Nephron (organoid): ENCODE measurements at regions not wholly inside any gene's neighbourhood (a gene's known extent, or its start where the extent isn't known, plus 50 kb on each side); places are given as distances from the start of the nearest gene placed in this dataset.
"Not testable (repeated sequence)": the region's sequence is repeated elsewhere in the genome, so short reads cannot be mapped to it uniquely, and the experiment has no call there.

ENCODE experiments used
- H3K27ac Mint-ChIP-seq, 3 experiments: 2 replicates each; pipeline ENCODE4 v1.8.0; 2020; ENCODE audit warnings: mixed read lengths in 3 of 3, mild to moderate bottlenecking in 2 of 3, moderate library complexity in 1 of 3
- H3K27me3 Mint-ChIP-seq: 2 replicates; pipeline ENCODE4 v1.8.0; 2021; ENCODE audit warnings: low read depth, mild to moderate bottlenecking, moderate library complexity, mixed read lengths
- H3K36me3 Mint-ChIP-seq: 2 replicates; pipeline ENCODE4 v1.8.0; 2020; ENCODE audit warnings: low read depth, mixed read lengths
- H3K4me1 Mint-ChIP-seq: 2 replicates; pipeline ENCODE4 v1.8.0; 2020; ENCODE audit warnings: mixed read lengths
- H3K4me3 Mint-ChIP-seq, 3 experiments: 2 replicates each; pipeline ENCODE4 v1.8.0; 2020; ENCODE audit warnings: mild to moderate bottlenecking in 3 of 3, mixed read lengths in 3 of 3, moderate library complexity in 2 of 3
- H3K9me3 Mint-ChIP-seq: 2 replicates; pipeline ENCODE4 v1.8.0; 2020; ENCODE audit warnings: mixed read lengths
- TF ChIP-seq, protein P1 (sequence below), 3 experiments: fragments of 200-600 bp; sonication (generic); IDR thresholded peaks; one replicate each; pipeline ENCODE4 v1.5.0; 2021; ENCODE audit warnings: antibody characterized with exemption in 3 of 3; ENCODE audit not compliant: unreplicated experiment in 3 of 3

DNA sequence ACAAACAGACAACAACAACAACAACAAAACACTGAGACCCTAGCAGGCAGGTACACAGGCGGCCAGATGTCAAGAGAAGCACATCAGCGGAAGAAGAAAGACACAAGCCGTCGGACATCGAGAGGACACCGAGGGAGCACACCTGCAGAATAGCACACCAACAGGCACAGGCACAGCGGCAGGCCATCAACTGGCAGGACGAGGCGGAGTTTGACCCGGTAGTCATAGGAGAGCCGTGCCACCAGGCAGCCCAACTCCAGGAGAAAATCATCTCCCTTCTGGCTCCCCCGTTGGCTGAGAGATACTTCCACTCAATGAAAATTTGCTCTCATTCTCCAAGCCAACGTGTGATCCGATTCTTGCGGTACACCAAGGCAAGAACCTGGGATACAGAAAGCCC, 352.1 kb upstream of the IZUMO3 start:
- H3K4me3 Mint-ChIP-seq = no peak overlapping the region
- H3K4me1 Mint-ChIP-seq = no peaks in the 10 kb centered on the region
- TF ChIP-seq, protein P1, sequence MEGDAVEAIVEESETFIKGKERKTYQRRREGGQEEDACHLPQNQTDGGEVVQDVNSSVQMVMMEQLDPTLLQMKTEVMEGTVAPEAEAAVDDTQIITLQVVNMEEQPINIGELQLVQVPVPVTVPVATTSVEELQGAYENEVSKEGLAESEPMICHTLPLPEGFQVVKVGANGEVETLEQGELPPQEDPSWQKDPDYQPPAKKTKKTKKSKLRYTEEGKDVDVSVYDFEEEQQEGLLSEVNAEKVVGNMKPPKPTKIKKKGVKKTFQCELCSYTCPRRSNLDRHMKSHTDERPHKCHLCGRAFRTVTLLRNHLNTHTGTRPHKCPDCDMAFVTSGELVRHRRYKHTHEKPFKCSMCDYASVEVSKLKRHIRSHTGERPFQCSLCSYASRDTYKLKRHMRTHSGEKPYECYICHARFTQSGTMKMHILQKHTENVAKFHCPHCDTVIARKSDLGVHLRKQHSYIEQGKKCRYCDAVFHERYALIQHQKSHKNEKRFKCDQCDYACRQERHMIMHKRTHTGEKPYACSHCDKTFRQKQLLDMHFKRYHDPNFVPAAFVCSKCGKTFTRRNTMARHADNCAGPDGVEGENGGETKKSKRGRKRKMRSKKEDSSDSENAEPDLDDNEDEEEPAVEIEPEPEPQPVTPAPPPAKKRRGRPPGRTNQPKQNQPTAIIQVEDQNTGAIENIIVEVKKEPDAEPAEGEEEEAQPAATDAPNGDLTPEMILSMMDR (IDR thresholded peaks at IDR 0.05; ENCODE audit: unreplicated experiment in 3 of 3) = no peak
- H3K27me3 Mint-ChIP-seq = no peaks in the 10 kb centered on the region
- H3K9me3 Mint-ChIP-seq = peaks cover 10% of the 10 kb centered on the region
- H3K27ac Mint-ChIP-seq = no peak overlapping the region
- no peaks in the 10 kb centered on the region for H3K36me3 Mint-ChIP-seq

DNA sequence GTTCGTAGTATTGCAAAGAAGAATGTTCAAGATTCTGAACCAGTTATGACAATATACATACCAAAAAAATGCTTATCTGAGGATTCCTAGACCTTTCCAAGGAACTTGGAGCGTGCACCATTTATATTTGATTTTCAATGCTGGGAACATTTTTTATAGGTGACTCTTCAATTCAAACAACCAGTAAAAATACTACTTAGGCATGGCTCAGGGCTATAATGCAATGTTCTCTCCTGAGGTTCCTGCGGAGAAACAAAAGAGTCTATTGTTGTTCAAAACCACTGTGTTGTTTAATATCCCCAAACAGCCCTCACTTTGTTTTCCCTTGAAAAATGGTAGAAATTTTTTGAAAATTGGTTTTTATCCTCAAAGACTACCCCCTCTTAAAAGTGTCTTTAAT, 335.7 kb upstream of the IZUMO3 start:
- Mint-ChIP-seq H3K9me3 (no peaks in the 10 kb centered on the region), H3K27me3 (no peaks in the 10 kb centered on the region), H3K27ac (no peak overlapping the region), H3K4me1 (no peaks in the 10 kb centered on the region), H3K36me3 (no peaks in the 10 kb centered on the region), H3K4me3 (no peak overlapping the region)
- TF ChIP-seq, protein P1 (IDR thresholded peaks at IDR 0.05; ENCODE audit: unreplicated experiment in 3 of 3) = no peak

DNA sequence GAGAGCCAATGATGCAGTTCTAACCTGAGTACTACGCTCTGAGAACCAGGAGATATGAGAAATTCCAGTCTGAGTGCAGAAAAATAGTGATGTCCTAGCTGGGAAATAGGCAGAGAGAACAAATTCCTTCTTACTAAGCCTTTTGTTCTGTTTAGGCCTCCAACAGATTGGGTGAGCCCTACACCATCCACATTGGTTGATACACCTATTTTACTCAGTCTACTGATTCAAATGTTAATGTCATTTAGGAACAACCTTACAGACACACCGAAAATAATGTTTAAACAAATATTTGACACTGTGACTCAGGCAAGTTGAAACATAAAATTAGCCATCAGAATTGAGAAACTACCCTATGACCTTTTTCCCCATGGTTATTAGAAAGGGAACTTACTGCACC, 333.9 kb upstream of the IZUMO3 start:
- Mint-ChIP-seq H3K4me3 (no peak overlapping the region), H3K27me3 (no peaks in the 10 kb centered on the region), H3K4me1 (no peaks in the 10 kb centered on the region), H3K9me3 (no peaks in the 10 kb centered on the region), H3K27ac (no peak overlapping the region), H3K36me3 (no peaks in the 10 kb centered on the region)
- TF ChIP-seq, protein P1 (IDR thresholded peaks at IDR 0.05; ENCODE audit: unreplicated experiment in 3 of 3) = no peak

DNA sequence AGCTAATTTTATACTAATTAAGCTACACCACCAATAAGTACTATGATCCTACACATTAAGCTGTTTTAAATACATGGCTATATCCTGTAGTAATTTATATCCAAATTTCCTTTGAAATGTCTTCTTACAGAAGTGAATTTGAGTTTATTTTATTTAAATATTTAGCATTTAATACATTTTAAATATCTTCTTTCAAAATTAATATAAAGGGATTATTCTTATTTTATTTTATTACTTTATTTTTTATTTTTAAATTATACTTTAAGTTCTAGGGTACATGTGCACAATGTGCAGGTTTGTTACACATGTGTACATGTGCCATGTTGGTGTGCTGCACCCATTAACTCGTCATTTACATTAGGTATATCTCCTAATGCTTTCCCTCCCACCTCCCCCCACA, 310.9 kb upstream of the IZUMO3 start:
- H3K4me3 Mint-ChIP-seq, H3K27ac Mint-ChIP-seq, H3K4me1 Mint-ChIP-seq, H3K27me3 Mint-ChIP-seq, H3K36me3 Mint-ChIP-seq, H3K9me3 Mint-ChIP-seq: not testable (repeated sequence)

DNA sequence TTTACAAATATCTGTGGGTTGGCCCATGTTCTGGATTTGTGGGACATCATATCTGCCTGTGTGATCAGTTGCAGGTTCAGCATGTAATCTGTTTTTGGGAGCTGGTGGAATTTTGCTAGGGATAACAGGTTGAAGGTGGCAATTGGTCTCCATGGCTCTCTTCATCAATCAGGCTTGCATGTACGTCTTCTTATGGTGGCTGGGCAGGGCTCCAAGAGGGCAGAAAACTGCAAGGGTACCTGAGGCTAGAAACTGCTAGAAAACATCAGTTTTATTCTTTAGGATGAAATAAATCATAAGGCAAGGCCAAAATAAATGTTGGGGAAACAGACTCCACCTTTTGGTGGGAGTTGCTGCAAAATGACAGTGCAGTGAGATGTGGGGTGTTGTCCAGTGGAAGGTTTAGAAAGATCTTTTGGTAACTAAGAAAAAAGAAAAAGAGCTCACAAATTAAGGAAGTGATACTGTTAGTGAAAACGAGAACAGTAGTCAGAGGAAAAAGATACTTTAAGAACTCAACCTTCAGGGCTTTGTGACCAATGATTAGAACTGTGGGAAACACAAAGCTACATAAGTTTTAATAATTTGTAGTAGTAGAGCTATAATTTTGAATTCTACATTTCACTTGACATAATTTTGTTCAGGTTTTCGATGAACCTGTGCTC, 300.7 kb upstream of the IZUMO3 start:
- Mint-ChIP-seq H3K36me3 (no peaks in the 10 kb centered on the region), H3K27me3 (no peaks in the 10 kb centered on the region), H3K4me1 (no peaks in the 10 kb centered on the region), H3K27ac (no peak overlapping the region), H3K4me3 (no peak overlapping the region), H3K9me3 (no peaks in the 10 kb centered on the region)
- TF ChIP-seq, protein P1 (IDR thresholded peaks at IDR 0.05; ENCODE audit: unreplicated experiment in 3 of 3) = no peak

DNA sequence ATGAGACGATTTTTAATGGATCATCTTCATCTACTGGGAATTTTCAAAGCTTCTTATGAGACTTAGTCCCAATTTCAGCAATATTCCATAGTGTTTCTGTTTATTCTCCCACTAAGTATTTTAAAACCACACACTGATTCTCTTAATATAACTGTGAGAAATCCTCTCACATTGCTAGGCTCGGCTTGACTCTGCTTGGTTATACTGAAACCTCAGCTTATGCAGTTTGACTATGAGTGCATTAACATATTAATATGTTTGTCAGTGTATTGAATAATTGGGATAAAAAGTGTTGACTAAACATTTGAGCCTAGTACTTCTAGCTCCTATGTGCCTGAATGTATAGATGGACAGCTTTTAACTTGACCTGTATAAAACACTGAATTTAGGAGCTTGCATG, 298.5 kb upstream of the IZUMO3 start:
- H3K9me3 Mint-ChIP-seq = no peaks in the 10 kb centered on the region
- H3K36me3 Mint-ChIP-seq = no peaks in the 10 kb centered on the region
- no peak overlapping the region for H3K4me3 Mint-ChIP-seq
- H3K4me1 Mint-ChIP-seq = no peaks in the 10 kb centered on the region
- no peak overlapping the region for H3K27ac Mint-ChIP-seq
- TF ChIP-seq, protein P1 (IDR thresholded peaks at IDR 0.05; ENCODE audit: unreplicated experiment in 3 of 3) = no peak
- H3K27me3 Mint-ChIP-seq = no peaks in the 10 kb centered on the region
